GM13977 (cell line): ENCODE measurements at regions not wholly inside any gene's neighbourhood (a gene's known extent, or its start where the extent isn't known, plus 50 kb on each side); places are given as distances from the start of the nearest gene placed in this dataset.
"Not testable (repeated sequence)": the region's sequence is repeated elsewhere in the genome, so short reads cannot be mapped to it uniquely, and the experiment has no call there.

ENCODE experiments used
- DNase-seq: peaks from one replicate; pipeline ENCODE4 v3.0.0; 2012; ENCODE audit warnings: low spot score
- in situ Hi-C: fragments of 300-500 bp; cut with MboI; formaldehyde crosslinking; loops from one replicate; pipeline ENCODE4 v1.12.0; 2022; ENCODE audit warnings: low sequenced_read_pairs, low pct_unique_long_range_greater_than_20kb, mixed read lengths, inconsistent platforms; ENCODE audit not compliant: unreplicated experiment
- TF ChIP-seq, protein P1 (sequence below): IDR thresholded peaks from 2 replicates; pipeline ENCODE4 v1.5.1; 2012; ENCODE audit warnings: mild to moderate bottlenecking, control low read depth; ENCODE audit not compliant: insufficient read depth; ENCODE audit errors: extremely low read depth, missing control alignments

DNA sequence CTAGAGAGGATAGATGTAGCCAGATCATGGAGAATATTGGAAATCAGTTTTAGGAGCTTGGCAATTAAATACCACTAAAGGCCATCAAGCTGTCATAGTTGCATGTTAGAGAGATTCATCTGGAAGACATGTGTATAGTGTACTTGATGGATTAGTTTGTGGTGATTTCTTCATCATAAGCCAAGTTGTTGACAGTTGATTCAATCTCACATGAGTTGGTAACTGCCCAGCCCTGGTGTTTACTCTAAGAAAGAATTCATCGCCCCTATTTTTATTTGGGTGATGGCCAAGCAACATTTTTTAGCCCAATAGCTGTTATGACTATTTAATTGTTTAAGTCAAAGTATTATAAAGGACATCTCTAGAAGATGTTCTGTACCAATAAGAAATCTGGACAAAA is 737.6 kb downstream of the PLA2G4A start:
- TF ChIP-seq, protein P1, sequence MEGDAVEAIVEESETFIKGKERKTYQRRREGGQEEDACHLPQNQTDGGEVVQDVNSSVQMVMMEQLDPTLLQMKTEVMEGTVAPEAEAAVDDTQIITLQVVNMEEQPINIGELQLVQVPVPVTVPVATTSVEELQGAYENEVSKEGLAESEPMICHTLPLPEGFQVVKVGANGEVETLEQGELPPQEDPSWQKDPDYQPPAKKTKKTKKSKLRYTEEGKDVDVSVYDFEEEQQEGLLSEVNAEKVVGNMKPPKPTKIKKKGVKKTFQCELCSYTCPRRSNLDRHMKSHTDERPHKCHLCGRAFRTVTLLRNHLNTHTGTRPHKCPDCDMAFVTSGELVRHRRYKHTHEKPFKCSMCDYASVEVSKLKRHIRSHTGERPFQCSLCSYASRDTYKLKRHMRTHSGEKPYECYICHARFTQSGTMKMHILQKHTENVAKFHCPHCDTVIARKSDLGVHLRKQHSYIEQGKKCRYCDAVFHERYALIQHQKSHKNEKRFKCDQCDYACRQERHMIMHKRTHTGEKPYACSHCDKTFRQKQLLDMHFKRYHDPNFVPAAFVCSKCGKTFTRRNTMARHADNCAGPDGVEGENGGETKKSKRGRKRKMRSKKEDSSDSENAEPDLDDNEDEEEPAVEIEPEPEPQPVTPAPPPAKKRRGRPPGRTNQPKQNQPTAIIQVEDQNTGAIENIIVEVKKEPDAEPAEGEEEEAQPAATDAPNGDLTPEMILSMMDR, result no peak
- DNase-seq, result no peak
- in situ Hi-C loops, result no loop called here

DNA sequence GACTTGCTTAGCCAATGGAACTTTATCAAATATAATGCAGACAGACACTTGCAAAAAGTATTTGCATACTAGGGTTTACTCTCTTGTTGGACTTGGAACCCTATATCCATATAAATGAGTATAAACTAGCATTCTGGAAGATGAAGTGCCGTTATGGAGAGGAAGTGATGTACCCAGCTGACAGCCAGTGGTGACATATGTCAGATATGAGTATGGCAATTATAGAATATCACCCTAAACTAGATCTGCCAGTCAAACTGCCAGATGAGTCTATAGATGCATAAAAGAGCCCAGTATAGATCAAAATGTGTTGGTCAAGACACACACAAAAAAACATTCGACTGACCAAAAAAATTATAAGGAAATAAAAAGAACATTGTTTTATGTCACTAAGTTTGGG is 739.3 kb downstream of the PLA2G4A start:
- in situ Hi-C loops, result no loop called here
- TF ChIP-seq, protein P1, result no peak
- DNase-seq, result no peak

DNA sequence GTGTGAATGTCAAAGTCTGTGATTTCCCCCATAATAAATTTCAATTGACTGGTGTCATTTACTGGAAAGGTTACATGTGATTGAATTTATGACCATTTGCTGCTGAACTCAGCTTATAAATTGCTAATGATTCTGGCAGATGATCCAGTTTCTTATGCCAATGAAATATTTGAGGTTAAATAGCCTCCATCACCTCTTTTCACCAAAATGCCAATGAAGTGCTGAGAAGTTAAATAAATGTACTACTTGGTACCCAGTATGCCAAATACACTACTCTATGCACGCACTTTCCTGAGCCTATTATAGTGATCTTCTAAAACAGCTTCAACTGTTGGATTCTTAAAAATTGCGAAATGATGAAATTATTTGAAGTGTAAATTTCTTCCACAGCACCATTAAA is 741.4 kb downstream of the PLA2G4A start:
- no peak for DNase-seq
- in situ Hi-C loops, result no loop called here
- TF ChIP-seq, protein P1, result no peak

DNA sequence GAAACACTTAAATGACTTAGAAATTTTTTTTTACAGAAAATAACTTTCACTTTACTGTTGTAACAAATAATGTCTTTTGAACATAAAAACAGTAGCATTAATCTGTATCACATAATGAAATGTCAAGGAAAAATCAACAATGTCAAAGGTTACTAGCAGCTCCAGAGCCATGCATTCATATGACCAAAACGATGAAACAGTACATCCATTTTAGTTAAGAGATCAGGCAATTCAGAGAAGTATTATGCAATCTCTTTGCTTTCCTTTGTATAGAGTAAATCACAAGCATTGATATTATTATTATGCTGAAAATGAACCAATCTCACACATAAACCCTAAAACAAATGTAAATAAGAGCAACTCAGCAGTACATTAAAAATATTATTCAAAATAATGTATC is 748.9 kb downstream of the PLA2G4A start:
- DNase-seq, result no peak
- in situ Hi-C loops, result no loop called here
- TF ChIP-seq, protein P1, result no peak

DNA sequence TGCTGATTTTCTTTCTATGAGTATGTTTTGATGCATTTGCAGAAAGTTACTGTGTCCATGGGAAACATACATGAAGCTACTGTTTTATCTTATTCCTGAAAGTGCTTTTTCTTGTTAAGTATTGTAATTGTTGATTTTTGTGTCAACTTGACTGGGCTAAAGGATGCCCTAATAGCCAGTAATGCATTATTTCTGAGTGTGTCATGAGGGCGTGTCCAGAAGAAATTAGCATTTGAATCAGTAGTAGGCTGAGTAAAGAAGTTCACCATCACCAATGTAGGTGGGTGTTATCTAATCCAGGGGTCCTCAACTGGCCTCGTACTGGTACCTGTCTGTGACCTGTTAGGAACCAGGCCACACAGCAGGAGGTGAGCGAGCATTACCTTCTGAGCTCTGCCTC is 760.2 kb downstream of the PLA2G4A start:
- TF ChIP-seq, protein P1, result no peak
- in situ Hi-C loops, result no loop called here
- no peak for DNase-seq

DNA sequence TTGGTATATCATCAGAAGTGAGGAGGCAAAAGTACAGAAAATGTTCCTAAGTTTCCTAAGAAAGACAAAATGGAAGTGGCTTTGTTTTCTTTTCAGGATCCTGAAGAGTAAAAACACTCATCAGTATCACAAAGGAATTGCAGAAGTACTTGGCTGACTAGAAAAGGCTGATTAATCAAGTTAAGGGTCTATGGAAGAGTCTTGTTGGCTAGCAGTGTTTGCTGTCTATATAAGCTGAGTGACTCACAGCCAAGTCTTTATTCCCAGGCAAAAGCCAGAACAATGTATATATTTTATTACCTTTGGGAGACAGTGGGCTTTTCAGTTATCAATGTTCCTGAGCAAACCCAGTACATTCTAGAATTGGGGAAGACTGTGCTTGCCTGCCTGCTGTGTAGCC is 777.0 kb downstream of the PLA2G4A start:
- in situ Hi-C loops, result no loop called here
- DNase-seq, result no peak
- TF ChIP-seq, protein P1, result no peak

DNA sequence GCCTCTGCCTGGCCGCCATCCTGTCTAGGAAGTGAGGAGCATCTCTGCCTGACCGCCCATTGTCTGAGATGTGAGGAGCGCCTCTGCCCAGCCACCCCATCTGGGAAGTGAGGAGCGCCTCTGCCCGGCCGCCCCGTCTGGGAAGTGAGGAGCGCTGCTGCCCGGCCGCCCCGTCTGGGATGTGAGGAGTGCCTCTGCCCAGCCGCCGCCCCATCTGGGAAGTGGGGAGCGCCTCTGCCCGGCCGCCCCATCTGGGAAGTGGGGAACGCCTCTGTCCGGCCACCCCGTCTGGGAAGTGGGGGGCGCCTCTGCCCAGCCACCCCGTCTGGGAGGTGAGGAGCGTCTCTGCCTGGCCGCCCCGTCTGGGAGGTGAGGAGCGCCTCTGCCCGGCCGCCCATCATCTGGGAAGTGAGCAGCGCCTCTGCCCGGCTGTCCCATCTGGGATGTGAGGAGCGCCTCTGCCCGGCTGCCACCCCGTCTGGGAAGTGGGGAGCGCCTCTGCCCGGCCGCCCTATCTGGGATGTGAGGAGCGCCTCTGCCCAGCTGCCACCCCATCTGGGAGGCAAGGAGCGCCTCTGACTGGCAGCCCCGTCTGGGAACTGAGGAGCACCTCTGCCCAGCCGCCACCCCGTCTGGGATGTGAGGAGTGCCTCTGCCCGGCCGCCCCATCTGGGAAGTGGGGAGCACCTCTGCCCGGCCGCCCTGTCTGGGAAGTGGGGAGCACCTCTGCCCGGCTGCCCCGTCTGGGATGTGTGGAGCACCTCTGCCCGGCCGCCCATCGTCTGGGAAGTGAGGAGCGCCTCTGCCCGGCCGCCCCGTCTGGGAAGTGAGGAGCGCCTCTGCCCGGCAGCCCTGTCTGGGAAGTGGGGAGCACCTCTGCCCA is 787.3 kb downstream of the PLA2G4A start:
- in situ Hi-C loops, DNase-seq: not testable (repeated sequence)

DNA sequence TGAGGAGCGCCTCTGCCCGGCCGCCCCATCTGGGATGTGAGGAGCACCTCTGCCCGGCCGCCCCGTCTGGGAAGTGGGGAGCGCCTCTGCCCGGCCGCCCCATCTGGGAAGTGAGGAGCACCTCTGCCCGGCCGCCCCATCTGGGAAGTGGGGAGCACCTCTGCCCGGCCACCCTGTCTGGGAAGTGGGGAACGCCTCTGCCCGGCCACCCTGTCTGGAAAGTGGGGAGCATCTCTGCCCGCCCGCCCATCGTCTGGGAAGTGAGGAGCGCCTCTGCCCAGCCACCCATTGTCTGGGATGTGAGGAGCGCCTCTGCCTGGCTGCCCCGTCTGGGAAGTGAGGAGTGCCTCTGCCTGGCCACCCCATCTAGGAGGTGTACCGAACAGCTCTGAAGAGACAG is 788.1 kb downstream of the PLA2G4A start:
- DNase-seq, in situ Hi-C loops: not testable (repeated sequence)
